Fibroblast of villous mesenchyme (primary cell): ENCODE measurements at regions not wholly inside any gene's neighbourhood (a gene's known extent, or its start where the extent isn't known, plus 50 kb on each side); places are given as distances from the start of the nearest gene placed in this dataset.

Source experiments
- DNase-seq: peaks from one replicate; pipeline ENCODE4 v3.0.0-alpha.2; 2010; ENCODE audit warnings: low read depth
- H3K4me3 ChIP-seq: 2 replicates; pipeline ENCODE4 v1.5.1; 2011; ENCODE audit warnings: low read depth, mild to moderate bottlenecking, low read length
- CTCF ChIP-seq: IDR thresholded peaks from 2 replicates; pipeline ENCODE4 v1.5.1; 2012; ENCODE audit warnings: low read depth, mild to moderate bottlenecking, low read length; ENCODE audit not compliant: insufficient read depth

DNA sequence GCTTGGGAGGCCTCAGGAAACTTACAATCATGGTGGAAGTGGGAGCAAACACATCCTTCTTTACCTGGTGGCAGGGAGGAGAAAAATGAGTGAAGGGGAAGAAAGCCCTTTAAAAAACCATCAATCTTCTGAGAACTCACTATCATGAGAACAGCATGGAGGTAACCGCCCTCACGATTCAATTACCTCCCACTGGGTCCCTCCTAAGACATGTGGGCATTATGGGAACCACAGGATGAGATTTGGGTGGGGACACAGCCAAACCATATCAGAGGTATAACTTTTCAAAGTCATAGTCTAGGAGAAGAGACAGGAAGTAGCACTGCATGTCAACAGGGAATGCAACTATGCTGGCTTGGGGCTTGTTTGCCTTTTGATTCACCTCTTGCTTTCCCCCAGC is 59.9 kb upstream of the DTNBP1 start:
- DNase-seq, result no peak
- TF ChIP-seq CTCF, result no peak

DNA sequence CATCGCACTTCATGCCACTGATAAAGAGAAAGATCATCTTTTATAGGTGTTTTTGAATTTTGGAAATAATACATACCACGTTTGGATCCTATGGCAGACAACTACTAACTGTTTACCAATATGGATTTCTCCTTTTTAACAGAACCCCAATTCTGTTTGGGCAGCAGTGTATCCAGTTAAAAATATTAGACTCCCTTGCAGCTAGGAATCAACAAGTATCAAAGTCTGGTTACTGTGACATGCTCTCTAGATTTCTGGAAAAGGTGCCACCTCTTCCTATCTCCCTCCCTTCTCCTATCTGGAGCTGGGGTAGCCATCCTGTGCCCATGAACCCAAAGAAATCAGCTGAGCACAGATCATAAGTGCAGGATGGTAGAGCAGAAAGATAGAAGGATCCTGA is 54.1 kb upstream of the DTNBP1 start:
- no peak for DNase-seq
- no peak for TF ChIP-seq CTCF
- no peak overlapping the region for H3K4me3 ChIP-seq

More for the DNA sequence above, 59.9 kb upstream of the DTNBP1 start:
- no peak overlapping the region for H3K4me3 ChIP-seq

DNA sequence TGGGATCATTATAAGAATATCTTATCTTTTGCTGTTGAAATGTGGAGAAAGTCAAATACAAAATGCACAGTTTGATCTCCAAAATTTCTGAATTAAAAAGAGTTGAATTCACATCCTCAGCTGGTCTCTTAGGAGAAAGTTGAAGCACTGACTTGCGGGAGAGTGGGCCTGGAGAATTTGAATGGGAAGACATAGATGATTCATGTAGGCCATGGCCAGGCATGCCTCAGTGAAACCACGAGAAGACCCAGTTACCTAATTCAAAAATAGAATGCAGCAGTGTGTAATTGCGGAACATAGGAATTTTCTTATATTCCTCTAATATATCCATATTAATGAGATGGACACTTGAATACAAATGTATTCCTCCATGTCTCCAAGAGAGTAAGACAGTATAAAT is 53.0 kb upstream of the DTNBP1 start:
- no peak for DNase-seq
- no peak overlapping the region for H3K4me3 ChIP-seq
- no peak for TF ChIP-seq CTCF

DNA sequence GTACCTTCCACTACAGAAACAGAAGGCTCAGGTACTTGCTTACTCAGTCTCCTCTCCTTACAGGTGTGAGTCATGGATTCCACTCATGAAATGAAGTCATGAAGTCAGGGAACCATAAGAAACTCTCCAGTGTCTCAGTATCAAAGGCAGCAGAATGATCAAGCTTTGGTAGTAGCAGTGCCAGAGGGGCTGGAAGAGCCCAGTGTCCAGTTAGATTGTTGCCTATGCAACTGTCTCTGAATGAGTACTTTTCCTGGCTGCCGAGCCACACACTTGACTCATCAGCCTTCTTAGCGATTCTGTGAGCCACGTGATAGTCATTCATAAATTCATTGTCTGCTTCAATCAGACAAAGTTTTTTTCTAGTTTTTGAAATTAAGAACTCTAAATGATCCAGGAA is 52.2 kb upstream of the DTNBP1 start:
- no peak overlapping the region for H3K4me3 ChIP-seq
- DNase-seq, result no peak
- no peak for TF ChIP-seq CTCF

DNA sequence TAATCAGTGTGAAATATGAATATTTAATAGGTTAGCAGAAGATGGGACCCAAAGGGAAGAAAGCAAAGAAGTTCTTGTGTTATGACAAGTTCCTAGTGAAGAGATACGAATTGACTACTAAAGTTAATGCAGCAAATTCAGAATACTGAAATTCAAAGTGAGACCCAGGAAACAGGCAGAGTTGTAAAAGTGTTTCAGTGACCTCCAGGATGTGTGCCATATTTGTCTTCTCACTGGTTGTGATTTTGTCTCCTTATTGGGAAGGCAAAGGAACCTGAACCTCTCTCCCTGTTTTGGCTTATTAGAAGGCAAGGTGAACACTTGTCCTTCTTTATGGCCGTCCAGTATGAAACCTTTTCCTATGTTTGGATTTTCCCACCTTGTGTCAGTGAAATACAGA is 51.8 kb upstream of the DTNBP1 start:
- DNase-seq, result no peak
- no peak overlapping the region for H3K4me3 ChIP-seq
- no peak for TF ChIP-seq CTCF

DNA sequence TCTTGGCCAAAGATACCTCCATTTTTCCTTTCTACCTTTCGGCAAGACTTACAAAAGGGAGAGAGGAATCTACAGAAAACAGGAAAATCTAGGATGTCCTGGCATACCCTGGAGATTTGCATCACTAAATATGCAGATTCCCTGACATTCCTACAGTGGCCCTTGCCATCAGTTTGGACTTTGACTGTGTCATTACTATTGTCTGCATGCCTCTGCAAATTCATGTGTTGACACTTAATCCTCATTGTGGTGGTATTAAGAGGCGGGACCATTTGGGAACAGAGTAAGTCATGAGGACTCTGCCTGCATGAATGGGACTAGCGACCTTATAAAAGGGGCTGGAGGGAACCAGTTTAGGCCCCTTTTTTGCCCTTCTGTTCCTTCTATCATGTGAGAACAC is 50.5 kb upstream of the DTNBP1 start:
- no peak overlapping the region for H3K4me3 ChIP-seq
- no peak for TF ChIP-seq CTCF
- no peak for DNase-seq

- DNase-seq, result no peak
- no peak overlapping the region for H3K4me3 ChIP-seq
- TF ChIP-seq CTCF, result no peak
These were observed 50.0 kb upstream of the DTNBP1 start for GRCh38 chr6:15712797-15713196.
